ENCODE measurements at regions not wholly inside any gene's neighbourhood (a gene's known extent, or its start where the extent isn't known, plus 50 kb on each side); places are given as distances from the start of the nearest gene placed in this dataset.

DNA sequence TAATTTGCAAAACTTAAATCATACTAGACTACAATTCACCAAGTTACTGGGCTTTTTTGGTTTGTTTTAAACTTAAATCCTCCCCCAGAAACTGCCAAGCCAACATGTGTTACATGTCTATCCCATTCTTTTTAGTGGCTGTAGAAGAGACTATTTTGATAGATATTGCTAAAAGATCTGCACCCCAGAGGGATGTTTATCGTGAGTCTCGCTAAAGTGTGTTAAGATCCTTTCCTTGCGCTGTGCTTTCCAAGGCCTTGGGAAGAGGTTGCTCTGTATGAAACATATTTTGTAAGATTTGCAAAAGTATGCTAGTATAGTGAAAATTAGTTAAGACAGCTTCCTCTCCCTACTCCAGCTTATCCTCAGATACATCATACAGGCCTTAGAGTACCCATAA, 63.0 kb downstream of the GPX5 start:
- H3K9ac ChIP-seq (ENCODE audit: low read length): no peak overlapping the region
- no peaks in the 10 kb centered on the region for H3K9me2 ChIP-seq (ENCODE audit: insufficient read depth, low read length)
- peak overlapping the region; percentile 80 for H3K4me3 ChIP-seq (ENCODE audit: low read length)
- H3K36me3 ChIP-seq (ENCODE audit: insufficient read depth, low read length): no peaks in the 10 kb centered on the region
- H2AFZ ChIP-seq (ENCODE audit: low read depth, low read length): no peak overlapping the region
- no peak for TF ChIP-seq RAD21 (conservative IDR thresholded peaks at IDR 0.05)
- no peak for TF ChIP-seq CTCF (IDR thresholded peaks at IDR 0.05; ENCODE audit: poor library complexity, severe bottlenecking)
- no peak for TF ChIP-seq EP300 (conservative IDR thresholded peaks at IDR 0.05; ENCODE audit: poor library complexity, severe bottlenecking)
- no peak for TF ChIP-seq REST (IDR thresholded peaks at IDR 0.05; ENCODE audit: borderline replicate concordance)
- no peak for TF ChIP-seq TAF1 (IDR thresholded peaks at IDR 0.05; ENCODE audit: low read depth)
- TF ChIP-seq MXI1 (conservative IDR thresholded peaks at IDR 0.05; ENCODE audit: poor library complexity, severe bottlenecking): no peak
- no peak for TF ChIP-seq EZH2 (IDR thresholded peaks at IDR 0.05; ENCODE audit: borderline replicate concordance, insufficient read depth, low read length, poor library complexity, severe bottlenecking)
- no peak for TF ChIP-seq POLR2AphosphoS5 (IDR thresholded peaks at IDR 0.05)
- TF ChIP-seq SMC3 (conservative IDR thresholded peaks at IDR 0.05; ENCODE audit: poor library complexity): no peak
- no peak overlapping the region for H3K4me2 ChIP-seq (ENCODE audit: low read length)
- no peaks in the 10 kb centered on the region for H3K27me3 ChIP-seq (ENCODE audit: insufficient read depth, low read depth, low read length)
- no peaks in the 10 kb centered on the region for H3F3A ChIP-seq (ENCODE audit: insufficient read depth, low read length, poor library complexity, severe bottlenecking)
- no peak overlapping the region for H3K27ac ChIP-seq (ENCODE audit: low read length)
- no peaks in the 10 kb centered on the region for H4K20me1 ChIP-seq (ENCODE audit: insufficient read depth)
- peaks cover 22% of the 10 kb centered on the region for H3K79me2 ChIP-seq (replicated peaks; ENCODE audit: insufficient read depth, low read length)
- no peaks in the 10 kb centered on the region for H3K9me3 ChIP-seq (ENCODE audit: low read length)

GRCh38 chr6:28589234-28589956, 63.7 kb downstream of the GPX5 start:
- no peaks in the 10 kb centered on the region for H3F3A ChIP-seq (ENCODE audit: insufficient read depth, low read length, poor library complexity, severe bottlenecking)
- no peaks in the 10 kb centered on the region for H3K9me2 ChIP-seq (ENCODE audit: insufficient read depth, low read length)
- H4K20me1 ChIP-seq (ENCODE audit: insufficient read depth): no peaks in the 10 kb centered on the region
- peak overlapping the region; percentile 63 for H3K27ac ChIP-seq (ENCODE audit: low read length)
- peak overlapping the region; percentile 80 for H3K4me3 ChIP-seq (ENCODE audit: low read length)
- H3K27me3 ChIP-seq (ENCODE audit: insufficient read depth, low read depth, low read length): no peaks in the 10 kb centered on the region
- no peaks in the 10 kb centered on the region for H3K9me3 ChIP-seq (ENCODE audit: low read length)
- H3K79me2 ChIP-seq (replicated peaks; ENCODE audit: insufficient read depth, low read length): peaks cover 21% of the 10 kb centered on the region
- no peak for TF ChIP-seq TAF1 (IDR thresholded peaks at IDR 0.05; ENCODE audit: low read depth)
- TF ChIP-seq REST (IDR thresholded peaks at IDR 0.05; ENCODE audit: borderline replicate concordance): peak; percentile 60
- peak overlapping the region; percentile 58 for H3K9ac ChIP-seq (ENCODE audit: low read length)
- H2AFZ ChIP-seq (ENCODE audit: low read depth, low read length): peak overlapping the region; percentile 16
- H3K4me2 ChIP-seq (ENCODE audit: low read length): no peak overlapping the region
- H3K36me3 ChIP-seq (ENCODE audit: insufficient read depth, low read length): no peaks in the 10 kb centered on the region

Data from neural cell (in vitro differentiated cells).